ENCODE measurements at regions not wholly inside any gene's neighbourhood (a gene's known extent, or its start where the extent isn't known, plus 50 kb on each side); places are given as distances from the start of the nearest gene placed in this dataset.

DNA sequence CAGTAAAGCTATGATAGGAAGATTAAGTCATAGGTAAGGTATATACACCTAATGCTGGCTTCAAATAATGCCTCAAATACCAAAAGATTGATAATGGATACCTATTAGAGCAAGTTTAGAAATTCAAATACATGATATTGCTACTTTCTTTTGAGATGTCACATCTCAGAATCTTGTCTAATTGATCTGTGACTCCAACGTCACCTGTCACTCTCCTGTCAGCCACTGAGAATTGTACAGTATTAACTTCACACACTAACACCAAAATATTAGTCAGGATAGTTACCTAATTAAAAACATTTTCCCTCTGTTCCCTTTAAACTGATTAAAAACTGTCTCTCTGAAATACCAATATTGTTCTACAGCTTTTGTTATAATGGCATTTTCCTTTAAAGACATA is 575.5 kb upstream of the ID4 start:
- Mint-ChIP-seq H3K4me1 (no peaks in the 10 kb centered on the region), H3K36me3 (ENCODE audit: low read depth) (no peaks in the 10 kb centered on the region), H3K27me3 (ENCODE audit: low read depth, poor library complexity) (no peaks in the 10 kb centered on the region), H3K27ac (no peak overlapping the region), H3K9me3 (no peaks in the 10 kb centered on the region), H3K4me3 (no peak overlapping the region)
- TF ChIP-seq, protein P1, sequence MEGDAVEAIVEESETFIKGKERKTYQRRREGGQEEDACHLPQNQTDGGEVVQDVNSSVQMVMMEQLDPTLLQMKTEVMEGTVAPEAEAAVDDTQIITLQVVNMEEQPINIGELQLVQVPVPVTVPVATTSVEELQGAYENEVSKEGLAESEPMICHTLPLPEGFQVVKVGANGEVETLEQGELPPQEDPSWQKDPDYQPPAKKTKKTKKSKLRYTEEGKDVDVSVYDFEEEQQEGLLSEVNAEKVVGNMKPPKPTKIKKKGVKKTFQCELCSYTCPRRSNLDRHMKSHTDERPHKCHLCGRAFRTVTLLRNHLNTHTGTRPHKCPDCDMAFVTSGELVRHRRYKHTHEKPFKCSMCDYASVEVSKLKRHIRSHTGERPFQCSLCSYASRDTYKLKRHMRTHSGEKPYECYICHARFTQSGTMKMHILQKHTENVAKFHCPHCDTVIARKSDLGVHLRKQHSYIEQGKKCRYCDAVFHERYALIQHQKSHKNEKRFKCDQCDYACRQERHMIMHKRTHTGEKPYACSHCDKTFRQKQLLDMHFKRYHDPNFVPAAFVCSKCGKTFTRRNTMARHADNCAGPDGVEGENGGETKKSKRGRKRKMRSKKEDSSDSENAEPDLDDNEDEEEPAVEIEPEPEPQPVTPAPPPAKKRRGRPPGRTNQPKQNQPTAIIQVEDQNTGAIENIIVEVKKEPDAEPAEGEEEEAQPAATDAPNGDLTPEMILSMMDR (IDR thresholded peaks at IDR 0.05): no peak
- DNase-seq: no peak

DNA sequence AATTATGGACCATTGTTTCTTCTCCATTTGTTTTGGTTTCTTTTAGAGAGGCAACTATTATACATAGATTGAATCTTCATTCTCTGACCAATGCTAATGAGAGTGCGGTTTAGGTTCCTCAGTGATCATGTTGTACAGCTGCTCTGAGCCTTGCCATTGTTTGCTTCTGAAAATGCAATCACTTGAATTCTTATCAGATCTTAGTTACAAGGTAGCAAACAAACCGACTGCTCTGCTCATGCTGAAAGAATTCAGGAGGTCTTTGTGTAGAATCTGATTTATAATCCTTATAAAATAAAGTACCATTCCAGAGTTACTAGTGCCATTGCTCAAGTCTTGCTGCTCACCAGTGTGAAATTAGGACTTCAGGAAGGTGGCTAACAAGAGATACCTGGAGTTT is 569.1 kb upstream of the ID4 start:
- TF ChIP-seq, protein P1 (IDR thresholded peaks at IDR 0.05): no peak
- Mint-ChIP-seq H3K27ac (no peak overlapping the region), H3K27me3 (ENCODE audit: low read depth, poor library complexity) (peaks cover 2% of the 10 kb centered on the region), H3K4me3 (no peak overlapping the region), H3K36me3 (ENCODE audit: low read depth) (no peaks in the 10 kb centered on the region), H3K4me1 (no peaks in the 10 kb centered on the region), H3K9me3 (peaks cover 19% of the 10 kb centered on the region)
- no peak for DNase-seq

DNA sequence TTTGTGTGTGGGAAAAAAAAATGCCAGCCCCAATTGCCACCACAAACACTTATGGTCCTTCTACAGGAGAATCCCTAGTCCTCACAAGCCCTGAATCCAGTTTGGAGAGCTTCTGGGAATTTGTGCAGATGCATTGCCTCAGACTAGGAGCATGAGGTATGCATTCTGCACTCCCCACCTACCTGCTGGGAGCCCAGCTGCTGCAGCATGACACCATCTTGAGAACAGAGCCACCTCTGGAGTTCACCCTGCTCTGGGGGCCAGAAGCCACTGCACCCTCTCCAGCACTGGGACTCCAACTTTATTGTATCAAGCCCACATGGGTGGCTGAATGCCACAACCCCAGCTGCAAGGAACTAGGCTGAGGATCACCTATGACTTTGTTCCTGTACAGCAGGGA is 568.5 kb upstream of the ID4 start:
- Mint-ChIP-seq H3K9me3 (peaks cover 21% of the 10 kb centered on the region), H3K36me3 (ENCODE audit: low read depth) (no peaks in the 10 kb centered on the region), H3K4me3 (no peak overlapping the region), H3K27ac (no peak overlapping the region), H3K27me3 (ENCODE audit: low read depth, poor library complexity) (peaks cover 5% of the 10 kb centered on the region), H3K4me1 (no peaks in the 10 kb centered on the region)
- TF ChIP-seq, protein P1 (IDR thresholded peaks at IDR 0.05): no peak
- no peak for DNase-seq

DNA sequence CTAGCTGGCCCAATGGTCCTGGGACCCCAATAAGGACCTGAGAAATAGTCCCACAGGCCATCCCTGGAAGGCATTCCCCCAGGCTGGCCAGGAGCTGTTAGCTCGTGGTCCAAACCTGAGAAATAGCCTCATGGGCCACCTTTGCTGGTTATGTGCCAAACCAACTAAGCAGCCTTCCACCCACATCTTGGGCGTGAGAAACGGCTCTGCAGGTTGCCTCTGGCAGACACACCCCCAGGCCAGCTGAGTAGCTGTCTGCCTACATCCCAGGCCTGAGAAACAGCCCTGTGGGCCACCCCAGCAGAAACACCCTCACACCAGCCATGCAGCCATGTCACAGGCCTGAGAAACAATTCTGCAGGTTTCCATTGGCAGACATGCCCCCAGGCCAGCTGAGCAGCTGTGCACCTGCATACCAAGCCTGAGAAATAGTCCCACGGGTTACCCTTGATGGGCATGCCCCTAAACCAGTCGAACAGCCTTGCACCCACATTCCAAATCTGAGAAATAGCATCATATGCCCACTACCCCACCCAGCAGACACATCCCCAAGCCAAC is 567.8 kb upstream of the ID4 start:
- TF ChIP-seq, protein P1 (IDR thresholded peaks at IDR 0.05): no peak
- peaks cover 5% of the 10 kb centered on the region for H3K27me3 Mint-ChIP-seq (ENCODE audit: low read depth, poor library complexity)
- H3K36me3 Mint-ChIP-seq (ENCODE audit: low read depth): no peaks in the 10 kb centered on the region
- no peak overlapping the region for H3K27ac Mint-ChIP-seq
- H3K9me3 Mint-ChIP-seq: peaks cover 24% of the 10 kb centered on the region
- H3K4me1 Mint-ChIP-seq: no peaks in the 10 kb centered on the region
- H3K4me3 Mint-ChIP-seq: no peak overlapping the region
- no peak for DNase-seq

DNA sequence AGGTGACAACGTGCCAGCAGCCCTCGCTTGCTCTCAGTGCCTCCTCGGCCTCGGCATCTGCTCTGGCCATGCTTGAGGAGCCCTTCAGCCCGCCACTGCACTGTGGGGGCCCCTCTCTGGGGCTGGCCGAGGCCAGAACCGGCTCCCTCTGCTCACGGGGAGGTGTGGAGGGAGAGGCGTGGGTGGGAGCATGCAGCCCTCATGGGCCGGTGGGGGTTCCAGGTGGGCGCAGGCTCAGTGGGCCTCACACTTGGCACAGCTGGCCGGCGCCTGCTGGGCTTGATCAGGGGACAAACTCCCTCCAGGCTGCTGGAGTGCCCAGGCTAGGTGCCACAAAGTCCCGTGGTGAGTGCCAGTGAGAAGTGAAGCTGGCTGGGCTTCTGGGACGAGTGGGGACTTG is 566.6 kb upstream of the ID4 start:
- peaks cover 5% of the 10 kb centered on the region for H3K27me3 Mint-ChIP-seq (ENCODE audit: low read depth, poor library complexity)

DNA sequence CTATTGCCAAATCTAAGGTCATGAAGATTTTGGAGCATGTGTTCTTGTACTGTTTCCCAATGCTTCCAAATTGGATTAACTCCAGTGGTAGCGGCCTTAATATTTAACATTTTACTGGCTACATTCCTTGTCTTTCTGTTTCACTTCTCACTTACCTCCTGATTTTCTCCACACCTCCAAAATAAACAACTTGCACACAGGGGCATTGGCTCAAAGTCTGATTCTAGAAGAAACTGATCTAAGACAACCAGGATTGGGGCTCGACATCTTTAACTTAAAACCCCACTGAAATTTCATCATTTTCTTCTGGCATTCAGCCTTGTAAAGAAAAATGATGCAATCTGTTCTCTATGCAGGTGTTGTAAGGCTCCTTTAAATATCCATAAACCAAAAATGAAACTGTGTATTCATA is 557.9 kb upstream of the ID4 start:
- no peak for DNase-seq
- no peaks in the 10 kb centered on the region for H3K4me1 Mint-ChIP-seq
- H3K36me3 Mint-ChIP-seq (ENCODE audit: low read depth): no peaks in the 10 kb centered on the region
- no peak overlapping the region for H3K27ac Mint-ChIP-seq
- H3K9me3 Mint-ChIP-seq: peaks cover 16% of the 10 kb centered on the region
- no peak overlapping the region for H3K4me3 Mint-ChIP-seq
- TF ChIP-seq, protein P1 (IDR thresholded peaks at IDR 0.05): no peak
- H3K27me3 Mint-ChIP-seq (ENCODE audit: low read depth, poor library complexity): peaks cover 10% of the 10 kb centered on the region

More for the DNA sequence above, 566.6 kb upstream of the ID4 start:
- Mint-ChIP-seq H3K36me3 (ENCODE audit: low read depth) (no peaks in the 10 kb centered on the region), H3K27ac (no peak overlapping the region), H3K9me3 (peaks cover 24% of the 10 kb centered on the region), H3K4me1 (no peaks in the 10 kb centered on the region), H3K4me3 (no peak overlapping the region)
- TF ChIP-seq, protein P1 (IDR thresholded peaks at IDR 0.05): no peak
- no peak for DNase-seq

All from nephron progenitor cell (in vitro differentiated cells).